Endothelial cell of umbilical vein (primary cell): ENCODE measurements at regions not wholly inside any gene's neighbourhood (a gene's known extent, or its start where the extent isn't known, plus 50 kb on each side); places are given as distances from the start of the nearest gene placed in this dataset.

Source experiments
- BruUV-seq: library from RNA; stranded (reverse); fragments of 400-500 nt; replicated peaks from 2 replicates; lab custom pipeline; 2021; lab: Mats Ljungman, UMichigan
- CTCF ChIA-PET: fragments of 300-600, 350-600 bp; sonication (Branson Sonifier 250); formaldehyde crosslinking; loops from one replicate; lab custom pipeline; 2021; ENCODE audit warnings: antibody characterized with exemption, inconsistent platforms; lab: Charles Lee
- POLR2A ChIA-PET: fragments of 300-600, 350-600 bp; sonication (Branson Sonifier 250); formaldehyde crosslinking; loops from one replicate; lab custom pipeline; 2021; ENCODE audit warnings: antibody characterized with exemption, inconsistent platforms; lab: Charles Lee
- DNase-seq: peaks from one replicate; pipeline ENCODE4 v3.0.0-alpha.2; 2011; ENCODE audit warnings: low read depth, low spot score
- FAIRE-seq: peaks from 2 replicates; lab custom pipeline; 2011; peaks lifted over from hg19 to GRCh38; lab: Jason Lieb, UNC
- H2AFZ ChIP-seq: 2 replicates; pipeline ENCODE4 v1.6.0; 2012; ENCODE audit warnings: low read depth, low read length, control low read depth, inconsistent platforms
- H3K27ac ChIP-seq: 2 replicates; pipeline ENCODE4 v1.5.1; 2011; ENCODE audit warnings: low read depth, mild to moderate bottlenecking, control low read depth, low read length, moderate library complexity; ENCODE audit not compliant: insufficient read depth
- H3K27me3 ChIP-seq, 2 experiments: 2 replicates each; pipeline versions ENCODE4 v1.6.0 to v1.6.1; 2011; ENCODE audit warnings: low read length in 2 of 2, mixed read lengths in 1 of 2; ENCODE audit not compliant: control insufficient read depth in 2 of 2, insufficient read depth in 2 of 2
- H3K36me3 ChIP-seq, 2 experiments: 2 replicates in 1 of 2; 3 replicates in 1 of 2; pipeline ENCODE4 v1.5.1; 2011; ENCODE audit warnings: low read length in 2 of 2, mild to moderate bottlenecking in 1 of 2, moderate library complexity in 1 of 2; ENCODE audit not compliant: control insufficient read depth in 2 of 2, insufficient read depth in 2 of 2; ENCODE audit errors: extremely low read depth in 1 of 2
- H3K4me1 ChIP-seq: 3 replicates; pipeline ENCODE4 v1.5.1; 2011; ENCODE audit warnings: mild to moderate bottlenecking, low read length; ENCODE audit not compliant: control insufficient read depth, insufficient read depth; ENCODE audit errors: extremely low read depth
- H3K4me2 ChIP-seq: 2 replicates; pipeline ENCODE4 v1.6.1; 2011; ENCODE audit warnings: low read length, control low read depth, mixed read lengths; ENCODE audit not compliant: insufficient read depth
- H3K4me3 ChIP-seq, 3 experiments: fragments of 200-600 bp in 1 of 3; sonication (generic), shearing (Covaris generic) in 1 of 3; replicated peaks in 1 of 3; 2 replicates each; pipeline ENCODE4 v1.5.1; 2011 to 2016; ENCODE audit warnings: control low read depth in 3 of 3, low read length in 3 of 3, mild to moderate bottlenecking in 2 of 3, inconsistent platforms in 1 of 3, low read depth in 1 of 3, moderate library complexity in 1 of 3; ENCODE audit not compliant: insufficient read depth in 1 of 3
- H3K79me2 ChIP-seq: 2 replicates; pipeline ENCODE4 v1.6.0; 2012; ENCODE audit warnings: low read length, inconsistent platforms; ENCODE audit not compliant: control insufficient read depth, insufficient read depth
- H3K9ac ChIP-seq: replicated peaks from 2 replicates; pipeline ENCODE3; 2011; ENCODE audit warnings: low read length, control low read depth; ENCODE audit not compliant: insufficient read depth; ENCODE audit errors: extremely low read depth
- H3K9me1 ChIP-seq: replicated peaks from 3 replicates; pipeline ENCODE4 v1.6.0; 2011; ENCODE audit warnings: mild to moderate bottlenecking, low read length; ENCODE audit not compliant: control insufficient read depth, insufficient read depth; ENCODE audit errors: extremely low read depth
- H3K9me3 ChIP-seq: replicated peaks from 2 replicates; pipeline ENCODE4 v1.5.1; 2012; ENCODE audit warnings: low read length, inconsistent platforms; ENCODE audit not compliant: control insufficient read depth, insufficient read depth
- H4K20me1 ChIP-seq: replicated peaks from 2 replicates; pipeline ENCODE3; 2011; ENCODE audit warnings: mild to moderate bottlenecking, low read length; ENCODE audit not compliant: control insufficient read depth, insufficient read depth; ENCODE audit errors: extremely low read depth
- CTCF ChIP-seq, 2 donors: IDR thresholded peaks; 1 replicate in 1 of 2; 2 replicates in 1 of 2; pipeline ENCODE4 v1.5.1; 2011; ENCODE audit warnings: low read length in 2 of 2, mild to moderate bottlenecking in 2 of 2, moderate library complexity in 2 of 2, control low read depth in 1 of 2, inconsistent platforms in 1 of 2, low read depth in 1 of 2; ENCODE audit not compliant: insufficient read depth in 1 of 2; ENCODE audit errors: extremely low read depth in 1 of 2
- EZH2 ChIP-seq: IDR thresholded peaks from 2 replicates; pipeline ENCODE4 v1.6.1; 2012; ENCODE audit warnings: borderline replicate concordance, low read depth, mild to moderate bottlenecking, moderate library complexity, low read length, inconsistent platforms; ENCODE audit not compliant: severe bottlenecking
- FOS ChIP-seq: IDR thresholded peaks from 2 replicates; pipeline ENCODE4 v1.6.1; 2011; ENCODE audit warnings: mild to moderate bottlenecking, low read length, moderate library complexity, borderline replicate concordance; ENCODE audit not compliant: insufficient read depth
- GATA2 ChIP-seq: IDR thresholded peaks from 2 replicates; pipeline ENCODE4 v1.7.0; 2011; ENCODE audit warnings: low read depth, mild to moderate bottlenecking, moderate library complexity, mixed read lengths, low read length; ENCODE audit not compliant: insufficient read length, insufficient read depth
- JUN ChIP-seq: IDR thresholded peaks from 2 replicates; pipeline ENCODE4 v1.6.1; 2011; ENCODE audit warnings: borderline replicate concordance, low read depth; ENCODE audit not compliant: insufficient read length, insufficient read depth
- MAX ChIP-seq: IDR thresholded peaks from 2 replicates; pipeline ENCODE4 v1.6.1; 2011; ENCODE audit not compliant: insufficient read depth, insufficient read length
- MYC ChIP-seq: IDR thresholded peaks from one replicate; pipeline ENCODE4 v1.6.1; 2011; ENCODE audit warnings: mild to moderate bottlenecking, low read depth, low read length
- POLR2A ChIP-seq: IDR thresholded peaks from 2 replicates; pipeline ENCODE4 v1.6.1; 2012; ENCODE audit warnings: low read depth, mild to moderate bottlenecking, control low read depth, low read length
- POLR2AphosphoS5 ChIP-seq: IDR thresholded peaks from 2 replicates; pipeline ENCODE4 v1.6.1; 2012; ENCODE audit warnings: low read depth, mild to moderate bottlenecking, control low read depth, low read length, moderate library complexity; ENCODE audit not compliant: insufficient read depth
- dilution Hi-C: fragments of 300-500 bp; cut with MboI; formaldehyde crosslinking; loops from one replicate; pipeline ENCODE4 v1.15.0; 2019; ENCODE audit warnings: low sequenced_read_pairs; ENCODE audit not compliant: extremely low pct_ligation_motif_present
- intact Hi-C: fragments of 100-400 bp; cut with micrococcal nuclease; formaldehyde crosslinking; loops from one replicate; pipeline ENCODE4 v1.10.0; 2022

- H3K27ac ChIP-seq = no peak overlapping the region
- no peak overlapping the region for H2AFZ ChIP-seq
- H3K9me3 ChIP-seq = no peaks in the 10 kb centered on the region
- H3K27me3 ChIP-seq = no peaks in the 10 kb centered on the region
- H3K4me1 ChIP-seq = no peaks in the 10 kb centered on the region
- dilution Hi-C loops (no loop called here), intact Hi-C loops (no loop called here)
- H3K79me2 ChIP-seq = no peaks in the 10 kb centered on the region
- FAIRE-seq (no peak), DNase-seq (no peak)
- CTCF ChIA-PET = interaction anchor here (1.9 kb wide), 1 partner anchor 20 kb away, joined by 5 read pairs; no protein-coding TSS in a partner anchor
- H3K9me1 ChIP-seq = no peaks in the 10 kb centered on the region
- TF ChIP-seq MYC (no peak), FOS (no peak), EZH2 (no peak), POLR2A (no peak), CTCF (IDR thresholded peaks at IDR 0.05; ENCODE audit: extremely low read depth in 1 of 2, insufficient read depth in 1 of 2, low read depth in 1 of 2, low read length in 2 of 2) (no peak), JUN (no peak), MAX (no peak), GATA2 (no peak), POLR2AphosphoS5 (no peak)
- H3K36me3 ChIP-seq = no peaks in the 10 kb centered on the region
- no peaks in the 10 kb centered on the region for H4K20me1 ChIP-seq
- POLR2A ChIA-PET = no interaction called here
- H3K9ac ChIP-seq = no peak overlapping the region
- no TSS peak for BruUV-seq
- H3K4me3 ChIP-seq = no peak overlapping the region
- no peak overlapping the region for H3K4me2 ChIP-seq
Measured at GRCh38 chr2:180829261-180829660, 151.1 kb upstream of the UBE2E3 start.
